ENCODE measurements at regions not wholly inside any gene's neighbourhood (a gene's known extent, or its start where the extent isn't known, plus 50 kb on each side); places are given as distances from the start of the nearest gene placed in this dataset.

- no peaks in the 10 kb centered on the region for H3K27me3 Mint-ChIP-seq (ENCODE audit: unreplicated experiment)
- no peak for DNase-seq (ENCODE audit: extremely low spot score, unreplicated experiment)
- H3K36me3 Mint-ChIP-seq (ENCODE audit: unreplicated experiment) = no peaks in the 10 kb centered on the region
- no peaks in the 10 kb centered on the region for H3K9me3 Mint-ChIP-seq (ENCODE audit: unreplicated experiment)
- peaks cover 4% of the 10 kb centered on the region for H3K4me1 Mint-ChIP-seq (ENCODE audit: unreplicated experiment)
- H3K4me3 Mint-ChIP-seq (ENCODE audit: unreplicated experiment) = no peak overlapping the region
- no peak for TF ChIP-seq CTCF (IDR thresholded peaks at IDR 0.05)
- no peak overlapping the region for H3K27ac Mint-ChIP-seq (ENCODE audit: unreplicated experiment)
These were observed 109.7 kb upstream of the ZNF236 start for GRCh38 chr18:76712511-76713140.

- TF ChIP-seq CTCF (IDR thresholded peaks at IDR 0.05) = no peak
- Mint-ChIP-seq H3K27ac (ENCODE audit: unreplicated experiment) (no peak overlapping the region), H3K27me3 (ENCODE audit: unreplicated experiment) (no peaks in the 10 kb centered on the region), H3K36me3 (ENCODE audit: unreplicated experiment) (no peaks in the 10 kb centered on the region), H3K9me3 (ENCODE audit: unreplicated experiment) (no peaks in the 10 kb centered on the region), H3K4me1 (ENCODE audit: unreplicated experiment) (peaks cover 4% of the 10 kb centered on the region), H3K4me3 (ENCODE audit: unreplicated experiment) (no peak overlapping the region)
- DNase-seq (ENCODE audit: extremely low spot score, unreplicated experiment) = no peak
These were observed 111.5 kb upstream of the ZNF236 start for GRCh38 chr18:76710646-76711520.

- peak overlapping the region; percentile 39 for H3K4me3 Mint-ChIP-seq (ENCODE audit: unreplicated experiment)
- DNase-seq (ENCODE audit: extremely low spot score, unreplicated experiment) = no peak
These were observed 112.4 kb upstream of the ZNF236 start for GRCh38 chr18:76709659-76710645.

GRCh38 chr18:76708722-76709353 lies 113.5 kb upstream of the ZNF236 start:
- H3K4me3 Mint-ChIP-seq (ENCODE audit: unreplicated experiment) = no peak overlapping the region
- H3K27ac Mint-ChIP-seq (ENCODE audit: unreplicated experiment) = no peak overlapping the region
- no peaks in the 10 kb centered on the region for H3K9me3 Mint-ChIP-seq (ENCODE audit: unreplicated experiment)
- no peaks in the 10 kb centered on the region for H3K36me3 Mint-ChIP-seq (ENCODE audit: unreplicated experiment)
- H3K4me1 Mint-ChIP-seq (ENCODE audit: unreplicated experiment) = peaks cover 4% of the 10 kb centered on the region
- DNase-seq (ENCODE audit: extremely low spot score, unreplicated experiment) = no peak
- no peak for TF ChIP-seq CTCF (IDR thresholded peaks at IDR 0.05)
- H3K27me3 Mint-ChIP-seq (ENCODE audit: unreplicated experiment) = peaks cover 7% of the 10 kb centered on the region

More at GRCh38 chr18:76709659-76710645, 112.4 kb upstream of the ZNF236 start:
- Mint-ChIP-seq H3K27ac (ENCODE audit: unreplicated experiment) (no peak overlapping the region), H3K27me3 (ENCODE audit: unreplicated experiment) (peaks cover 4% of the 10 kb centered on the region), H3K9me3 (ENCODE audit: unreplicated experiment) (no peaks in the 10 kb centered on the region), H3K4me1 (ENCODE audit: unreplicated experiment) (peaks cover 4% of the 10 kb centered on the region), H3K36me3 (ENCODE audit: unreplicated experiment) (no peaks in the 10 kb centered on the region)
- peak; percentile 94 for TF ChIP-seq CTCF (IDR thresholded peaks at IDR 0.05)

Measured in osteocyte (in vitro differentiated cells).